Keratinocyte (primary cell): ENCODE measurements at regions not wholly inside any gene's neighbourhood (a gene's known extent, or its start where the extent isn't known, plus 50 kb on each side); places are given as distances from the start of the nearest gene placed in this dataset.

Experiments
- DNase-seq: peaks from one replicate; pipeline ENCODE4 v3.0.0-alpha.2; 2011; ENCODE audit warnings: low read depth, missing footprints, low spot score
- FAIRE-seq: peaks from 2 replicates; lab custom pipeline; 2011; peaks lifted over from hg19 to GRCh38; lab: Jason Lieb, UNC
- H2AFZ ChIP-seq: 2 replicates; pipeline ENCODE4 v1.6.0; 2012; ENCODE audit warnings: low read length, control low read depth, inconsistent platforms; ENCODE audit not compliant: control insufficient read depth
- H3K27ac ChIP-seq: 2 replicates; pipeline ENCODE4 v1.5.1; 2011; ENCODE audit warnings: low read length; ENCODE audit not compliant: control insufficient read depth, insufficient read depth
- H3K27me3 ChIP-seq: 3 replicates; pipeline ENCODE4 v1.6.0; 2011; ENCODE audit warnings: low read length; ENCODE audit not compliant: control insufficient read depth, insufficient read depth; ENCODE audit errors: extremely low read depth
- H3K36me3 ChIP-seq, 2 experiments: 2 replicates in 1 of 2; 3 replicates in 1 of 2; pipeline ENCODE4 v1.5.1; 2011; ENCODE audit warnings: low read length in 2 of 2, mild to moderate bottlenecking in 1 of 2; ENCODE audit not compliant: control insufficient read depth in 2 of 2, insufficient read depth in 2 of 2; ENCODE audit errors: extremely low read depth in 1 of 2
- H3K4me1 ChIP-seq: 3 replicates; pipeline ENCODE4 v1.5.1; 2011; ENCODE audit warnings: low read length; ENCODE audit not compliant: control insufficient read depth, insufficient read depth; ENCODE audit errors: extremely low read depth
- H3K4me2 ChIP-seq: 3 replicates; pipeline ENCODE4 v1.6.0; 2011; ENCODE audit warnings: low read depth, low read length; ENCODE audit not compliant: control insufficient read depth, insufficient read depth; ENCODE audit errors: extremely low read depth
- H3K4me3 ChIP-seq, 3 experiments: fragments of 200-600 bp in 1 of 3; sonication (generic) in 1 of 3; 2 replicates in 2 of 3; 3 replicates in 1 of 3; pipeline ENCODE4 v1.5.1; 2011 to 2016; ENCODE audit warnings: low read length in 3 of 3, mild to moderate bottlenecking in 3 of 3, control low read depth in 2 of 3, inconsistent platforms in 1 of 3, low read depth in 1 of 3, mixed read lengths in 1 of 3, mixed run types in 1 of 3, moderate library complexity in 1 of 3; ENCODE audit not compliant: control insufficient read depth in 2 of 3, insufficient read depth in 2 of 3; ENCODE audit errors: extremely low read depth in 1 of 3
- H3K79me2 ChIP-seq: 2 replicates; pipeline ENCODE4 v1.6.0; 2012; ENCODE audit warnings: low read length; ENCODE audit not compliant: control insufficient read depth, insufficient read depth
- H3K9ac ChIP-seq: 3 replicates; pipeline ENCODE4 v1.6.0; 2011; ENCODE audit warnings: low read length; ENCODE audit not compliant: control insufficient read depth, insufficient read depth; ENCODE audit errors: extremely low read depth
- H3K9me1 ChIP-seq: 3 replicates; pipeline ENCODE4 v1.6.0; 2011; ENCODE audit warnings: low read length; ENCODE audit not compliant: control insufficient read depth, insufficient read depth; ENCODE audit errors: extremely low read depth
- H3K9me3 ChIP-seq: 2 replicates; pipeline ENCODE4 v1.5.1; 2012; ENCODE audit warnings: low read depth, low read length; ENCODE audit not compliant: control insufficient read depth
- H4K20me1 ChIP-seq: 3 replicates; pipeline ENCODE4 v1.6.0; 2011; ENCODE audit warnings: low read length; ENCODE audit not compliant: control insufficient read depth, insufficient read depth; ENCODE audit errors: extremely low read depth
- EZH2 ChIP-seq: IDR thresholded peaks from one replicate; pipeline ENCODE4 v1.6.1; 2012; ENCODE audit warnings: inconsistent platforms, mild to moderate bottlenecking, low read length, moderate library complexity
- dilution Hi-C: fragments of 300-500 bp; cut with MboI; formaldehyde crosslinking; loops from one replicate; pipeline ENCODE4 v1.7.0; 2020; ENCODE audit warnings: low sequenced_read_pairs; ENCODE audit not compliant: extremely low pct_ligation_motif_present
- TF ChIP-seq, protein P1 (sequence below), 3 experiments: IDR thresholded peaks in 1 of 3; conservative IDR thresholded peaks in 1 of 3; optimal IDR thresholded peaks in 1 of 3; 2 replicates in 2 of 3; 3 replicates in 1 of 3; pipeline versions ENCODE3 to v1.5.1; 2011; ENCODE audit warnings: low read length in 3 of 3, mild to moderate bottlenecking in 3 of 3, moderate library complexity in 2 of 3, control low read depth in 1 of 3, inconsistent platforms in 1 of 3; ENCODE audit not compliant: insufficient read depth in 2 of 3; ENCODE audit errors: extremely low read depth in 1 of 3

GRCh38 chr2:40877734-40878288, 425.9 kb upstream of the SLC8A1 start:
- no peaks in the 10 kb centered on the region for H3K27me3 ChIP-seq
- no peaks in the 10 kb centered on the region for H3K9me1 ChIP-seq
- H3K9me3 ChIP-seq = no peaks in the 10 kb centered on the region
- H3K27ac ChIP-seq = no peak overlapping the region
- H3K4me2 ChIP-seq = no peak overlapping the region
- H3K4me3 ChIP-seq = no peak overlapping the region
- no peaks in the 10 kb centered on the region for H3K4me1 ChIP-seq
- FAIRE-seq (no peak), DNase-seq (no peak)
- dilution Hi-C loops = no loop called here
- no peak overlapping the region for H2AFZ ChIP-seq
- H4K20me1 ChIP-seq = no peaks in the 10 kb centered on the region
- TF ChIP-seq EZH2 = no peak
- TF ChIP-seq, protein P1, sequence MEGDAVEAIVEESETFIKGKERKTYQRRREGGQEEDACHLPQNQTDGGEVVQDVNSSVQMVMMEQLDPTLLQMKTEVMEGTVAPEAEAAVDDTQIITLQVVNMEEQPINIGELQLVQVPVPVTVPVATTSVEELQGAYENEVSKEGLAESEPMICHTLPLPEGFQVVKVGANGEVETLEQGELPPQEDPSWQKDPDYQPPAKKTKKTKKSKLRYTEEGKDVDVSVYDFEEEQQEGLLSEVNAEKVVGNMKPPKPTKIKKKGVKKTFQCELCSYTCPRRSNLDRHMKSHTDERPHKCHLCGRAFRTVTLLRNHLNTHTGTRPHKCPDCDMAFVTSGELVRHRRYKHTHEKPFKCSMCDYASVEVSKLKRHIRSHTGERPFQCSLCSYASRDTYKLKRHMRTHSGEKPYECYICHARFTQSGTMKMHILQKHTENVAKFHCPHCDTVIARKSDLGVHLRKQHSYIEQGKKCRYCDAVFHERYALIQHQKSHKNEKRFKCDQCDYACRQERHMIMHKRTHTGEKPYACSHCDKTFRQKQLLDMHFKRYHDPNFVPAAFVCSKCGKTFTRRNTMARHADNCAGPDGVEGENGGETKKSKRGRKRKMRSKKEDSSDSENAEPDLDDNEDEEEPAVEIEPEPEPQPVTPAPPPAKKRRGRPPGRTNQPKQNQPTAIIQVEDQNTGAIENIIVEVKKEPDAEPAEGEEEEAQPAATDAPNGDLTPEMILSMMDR (optimal IDR thresholded peaks at IDR 0.05 in 1 of 3, IDR thresholded peaks at IDR 0.05 in 1 of 3, conservative IDR thresholded peaks at IDR 0.05 in 1 of 3; ENCODE audit: extremely low read depth in 1 of 3, insufficient read depth in 2 of 3, low read length in 3 of 3) = no peak
- no peak overlapping the region for H3K9ac ChIP-seq
- H3K36me3 ChIP-seq = no peaks in the 10 kb centered on the region
- no peaks in the 10 kb centered on the region for H3K79me2 ChIP-seq

- Histone ChIP-seq H3K4me3 (no peak overlapping the region), H4K20me1 (no peaks in the 10 kb centered on the region), H3K9ac (no peak overlapping the region), H3K4me1 (no peaks in the 10 kb centered on the region), H3K4me2 (no peak overlapping the region), H3K79me2 (no peaks in the 10 kb centered on the region), H3K36me3 (no peaks in the 10 kb centered on the region), H3K9me1 (no peaks in the 10 kb centered on the region), H2AFZ (no peak overlapping the region), H3K27me3 (no peaks in the 10 kb centered on the region), H3K9me3 (no peaks in the 10 kb centered on the region), H3K27ac (no peak overlapping the region)
- no peak for FAIRE-seq
- DNase-seq = no peak
- TF ChIP-seq EZH2 = no peak
- TF ChIP-seq, protein P1 (optimal IDR thresholded peaks at IDR 0.05 in 1 of 3, IDR thresholded peaks at IDR 0.05 in 1 of 3, conservative IDR thresholded peaks at IDR 0.05 in 1 of 3; ENCODE audit: extremely low read depth in 1 of 3, insufficient read depth in 2 of 3, low read length in 3 of 3) = no peak
- dilution Hi-C loops = no loop called here
These were observed 427.4 kb upstream of the SLC8A1 start for GRCh38 chr2:40879305-40879704.
